GM23338 (cell line): ENCODE measurements at regions not wholly inside any gene's neighbourhood (a gene's known extent, or its start where the extent isn't known, plus 50 kb on each side); places are given as distances from the start of the nearest gene placed in this dataset.

ENCODE experiments used
- ATAC-seq: fragments of 200-7000 bp; cut with Tn5 transposase; 3 replicates; pipeline ENCODE4 v1.9.1; 2020
- DNase-seq: peaks from one replicate; pipeline ENCODE4 v3.0.0-alpha.2; 2015; ENCODE audit warnings: low spot score
- H2AFZ ChIP-seq: fragments of 200-600 bp; sonication (generic); 2 replicates; pipeline ENCODE4 v1.8.0; 2016; ENCODE audit warnings: antibody characterized with exemption, mild to moderate bottlenecking, moderate library complexity
- H3F3A ChIP-seq: fragments of 200-600 bp; sonication (generic); replicated peaks from 2 replicates; pipeline ENCODE4 v1.8.0; 2017; ENCODE audit warnings: antibody characterized with exemption, mixed run types, low read depth
- H3K27ac ChIP-seq: fragments of 200-600 bp; sonication (generic); 2 replicates; pipeline ENCODE4 v1.6.1; 2016; ENCODE audit warnings: low read depth
- H3K27me3 ChIP-seq: fragments of 200-600 bp; sonication (generic); 2 replicates; pipeline ENCODE4 v1.8.0; 2016; ENCODE audit warnings: mild to moderate bottlenecking, mixed run types, moderate library complexity; ENCODE audit not compliant: insufficient read depth
- H3K36me3 ChIP-seq: fragments of 200-600 bp; sonication (generic); 2 replicates; pipeline ENCODE4 v1.8.0; 2016; ENCODE audit warnings: mild to moderate bottlenecking; ENCODE audit not compliant: insufficient read depth
- H3K4me1 ChIP-seq: fragments of 200-600 bp; sonication (generic); 2 replicates; pipeline ENCODE4 v1.8.0; 2016; ENCODE audit warnings: mild to moderate bottlenecking, moderate library complexity; ENCODE audit not compliant: insufficient read depth
- H3K4me2 ChIP-seq: fragments of 200-600 bp; sonication (generic); 2 replicates; pipeline ENCODE4 v1.7.1; 2017; ENCODE audit warnings: mixed run types
- H3K4me3 ChIP-seq: fragments of 200-600 bp; sonication (generic); 2 replicates; pipeline ENCODE4 v1.6.1; 2016; ENCODE audit warnings: mixed run types
- H3K79me2 ChIP-seq: fragments of 200-600 bp; sonication (generic); replicated peaks from 2 replicates; pipeline ENCODE4 v1.8.0; 2017; ENCODE audit warnings: mild to moderate bottlenecking; ENCODE audit not compliant: insufficient read depth
- H3K9me2 ChIP-seq: fragments of 200-600 bp; sonication (generic); 2 replicates; pipeline ENCODE4 v1.8.0; 2017; ENCODE audit not compliant: insufficient read depth
- H4K20me1 ChIP-seq: fragments of 200-600 bp; sonication (generic); replicated peaks from 2 replicates; pipeline ENCODE4 v1.8.0; 2017; ENCODE audit warnings: mild to moderate bottlenecking; ENCODE audit not compliant: insufficient read depth
- H3K27ac Mint-ChIP-seq: 2 replicates; pipeline ENCODE4 v1.8.0; 2020; ENCODE audit warnings: inconsistent platforms, mild to moderate bottlenecking, moderate library complexity, mixed read lengths
- H3K27me3 Mint-ChIP-seq: 3 replicates; pipeline ENCODE4 v1.8.0; 2022; ENCODE audit warnings: low read depth, mild to moderate bottlenecking, moderate library complexity, mixed read lengths, inconsistent platforms; ENCODE audit not compliant: insufficient read depth, poor library complexity
- H3K36me3 Mint-ChIP-seq: 3 replicates; pipeline ENCODE4 v1.8.0; 2021; ENCODE audit warnings: low read depth, mild to moderate bottlenecking, inconsistent platforms, moderate library complexity, mixed read lengths
- H3K4me1 Mint-ChIP-seq: 3 replicates; pipeline ENCODE4 v1.8.0; 2020; ENCODE audit warnings: mild to moderate bottlenecking, inconsistent platforms, mixed read lengths
- H3K4me3 Mint-ChIP-seq: 3 replicates; pipeline ENCODE4 v1.8.0; 2021; ENCODE audit warnings: moderate library complexity, mild to moderate bottlenecking, inconsistent platforms, mixed read lengths
- H3K9me3 Mint-ChIP-seq: 3 replicates; pipeline ENCODE4 v1.8.0; 2020; ENCODE audit warnings: moderate library complexity, mild to moderate bottlenecking, inconsistent platforms, mixed read lengths
- CREB1 ChIP-seq: fragments of 250-450 bp; sonication (Bioruptor Pico); IDR thresholded peaks from 2 replicates; pipeline ENCODE4 v1.5.0; 2020; ENCODE audit warnings: low read depth, mild to moderate bottlenecking, moderate library complexity
- CTCF ChIP-seq, 2 experiments: fragments of 200-600 bp in 1 of 2; sonication (generic) in 1 of 2; conservative IDR thresholded peaks; 2 replicates each; pipeline versions ENCODE4 v1.5.1 to v1.6.1; 2016 to 2017; ENCODE audit warnings: antibody characterized with exemption in 2 of 2, low read depth in 2 of 2, mild to moderate bottlenecking in 2 of 2, moderate library complexity in 1 of 2
- ETS1 ChIP-seq: IDR thresholded peaks from 2 replicates; pipeline ENCODE4 v1.6.1; 2016; ENCODE audit warnings: antibody characterized with exemption
- EZH2 ChIP-seq: fragments of 200-600 bp; sonication (generic); IDR thresholded peaks from one replicate; pipeline ENCODE4 v1.8.0; 2017; ENCODE audit warnings: antibody characterized with exemption, mild to moderate bottlenecking, low read depth; ENCODE audit not compliant: unreplicated experiment
- EZH2phosphoT487 ChIP-seq: fragments of 200-600 bp; sonication (generic); IDR thresholded peaks from one replicate; pipeline ENCODE4 v1.8.1; 2018; ENCODE audit warnings: antibody characterized with exemption; ENCODE audit not compliant: unreplicated experiment
- JUNB ChIP-seq: IDR thresholded peaks from one replicate; pipeline ENCODE4 v1.6.1; 2016; ENCODE audit warnings: antibody characterized with exemption; ENCODE audit not compliant: unreplicated experiment
- NANOG ChIP-seq: IDR thresholded peaks from 2 replicates; pipeline ENCODE4 v1.6.1; 2016; ENCODE audit warnings: antibody characterized with exemption, borderline replicate concordance
- POLR2AphosphoS5 ChIP-seq: IDR thresholded peaks from 2 replicates; pipeline ENCODE4 v1.6.1; 2016; ENCODE audit warnings: antibody characterized with exemption, low read depth
- REST ChIP-seq: IDR thresholded peaks from one replicate; pipeline ENCODE4 v1.6.1; 2018; ENCODE audit warnings: antibody characterized with exemption; ENCODE audit not compliant: unreplicated experiment
- STAT1 ChIP-seq: IDR thresholded peaks from one replicate; pipeline ENCODE4 v1.6.1; 2016; ENCODE audit warnings: antibody characterized with exemption; ENCODE audit not compliant: unreplicated experiment
- ZNF114 ChIP-seq: fragments of 250-450 bp; sonication (Bioruptor Pico); IDR thresholded peaks from 2 replicates; pipeline ENCODE4 v1.5.0; 2020; ENCODE audit warnings: mild to moderate bottlenecking, moderate library complexity
- ZNF331 ChIP-seq: fragments of 250-450 bp; sonication (Bioruptor Pico); IDR thresholded peaks from 2 replicates; pipeline ENCODE4 v1.5.0; 2020; ENCODE audit warnings: low read depth, mild to moderate bottlenecking, moderate library complexity
- ZNF462 ChIP-seq: fragments of 250-450 bp; sonication (Bioruptor Pico); IDR thresholded peaks from 2 replicates; pipeline ENCODE4 v1.5.0; 2020; ENCODE audit warnings: mild to moderate bottlenecking, moderate library complexity

- Histone ChIP-seq H3K4me2 (no peak overlapping the region), H3K9me2 (no peaks in the 10 kb centered on the region), H3K4me3 (no peak overlapping the region), H3F3A (no peaks in the 10 kb centered on the region), H3K27ac (no peak overlapping the region), H4K20me1 (no peaks in the 10 kb centered on the region), H3K79me2 (no peaks in the 10 kb centered on the region), H3K27me3 (no peaks in the 10 kb centered on the region), H3K4me1 (no peaks in the 10 kb centered on the region), H2AFZ (no peak overlapping the region), H3K36me3 (no peaks in the 10 kb centered on the region)
- no peak for DNase-seq
- Mint-ChIP-seq H3K36me3 (no peaks in the 10 kb centered on the region), H3K4me1 (no peaks in the 10 kb centered on the region), H3K4me3 (no peak overlapping the region), H3K27ac (no peak overlapping the region), H3K27me3 (peaks cover 8% of the 10 kb centered on the region), H3K9me3 (no peaks in the 10 kb centered on the region)
- no peak for ATAC-seq
- TF ChIP-seq REST (no peak), ZNF462 (CRISPR knock-in tag) (no peak), JUNB (no peak), POLR2AphosphoS5 (no peak), ETS1 (no peak), NANOG (no peak), EZH2phosphoT487 (no peak), CTCF (conservative IDR thresholded peaks at IDR 0.05; ENCODE audit: low read depth in 2 of 2) (no peak), EZH2 (no peak), STAT1 (no peak), ZNF331 (CRISPR knock-in tag) (no peak), CREB1 (CRISPR knock-in tag) (no peak), ZNF114 (CRISPR knock-in tag) (no peak)
These were observed 424.5 kb upstream of the LMCD1 start for GRCh38 chr3:8077126-8077525.
